Psoas muscle (tissue), 7 donors: ENCODE measurements at regions not wholly inside any gene's neighbourhood (a gene's known extent, or its start where the extent isn't known, plus 50 kb on each side); places are given as distances from the start of the nearest gene placed in this dataset.

ENCODE experiments used
- ATAC-seq, 4 donors: fragments of 200-7000 bp; cut with Tn5 transposase; one replicate each; pipeline ENCODE4 v1.9.1; 2020; ENCODE audit warnings: moderate library complexity in 3 of 4, mild to moderate bottlenecking in 2 of 4
- DNase-seq, 2 donors: peaks; one replicate each; pipeline ENCODE4 v3.0.0-alpha.2; 2020
- H3K27ac ChIP-seq: fragments of 200-600 bp; one replicate; pipeline ENCODE4 v1.8.0; 2022
- H3K27me3 ChIP-seq, 3 donors: fragments of 200-600 bp in 1 of 3; one replicate each; pipeline versions ENCODE4 v1.6.1 to v1.8.0; 2013 to 2022; ENCODE audit warnings: low read length in 2 of 3, mild to moderate bottlenecking in 2 of 3, moderate library complexity in 1 of 3; ENCODE audit not compliant: insufficient read depth in 3 of 3
- H3K36me3 ChIP-seq, 2 donors: fragments of 200-600 bp in 1 of 2; one replicate each; pipeline versions ENCODE4 v1.6.1 to v1.8.0; 2013 to 2022; ENCODE audit warnings: low read depth in 1 of 2, mild to moderate bottlenecking in 1 of 2, moderate library complexity in 1 of 2; ENCODE audit not compliant: insufficient read depth in 1 of 2
- H3K4me1 ChIP-seq: fragments of 200-600 bp; one replicate; pipeline ENCODE4 v1.8.0; 2022
- H3K4me3 ChIP-seq: fragments of 200-600 bp; one replicate; pipeline ENCODE4 v1.8.0; 2022; ENCODE audit warnings: mild to moderate bottlenecking
- H3K9me3 ChIP-seq: fragments of 200-600 bp; one replicate; pipeline ENCODE4 v1.8.0; 2022
- CTCF ChIP-seq: fragments of 200-600 bp; IDR thresholded peaks from one replicate; pipeline ENCODE4 v1.8.0; 2022; ENCODE audit warnings: antibody characterized with exemption
- WGBS, 3 donors: extraction: QIAGEN DNeasy Blood & Tissue Kit; methylation state at CpG; one replicate each; pipeline versions ENCODE4 v1.1.6 to v1.1.7; 2013; 5-methylcytosine and 5-hydroxymethylcytosine counted together
- intact Hi-C, 2 donors: fragments of 100-400 bp; cut with DNase I; formaldehyde crosslinking; loops; one replicate each; pipeline versions ENCODE4 v1.11.0 to v1.14.2; 2022
- donor health status: healthy with polysubstance abuse.
- donor health status: DM: no; HTN: no; CAD: no; lungs with moderate emphysema.
- donor health status: Bipolar disorder and iron deficiency.
- donor health status: healthy.
- donor health status: DM: yes; HTN: yes; CAD: no.
- donor health status: DM: no; HTN: no; CAD: no.
- donor health status: DM: yes; HTN: yes; CAD: no.

- intact Hi-C loops: no loop called here
- TF ChIP-seq CTCF: no peak
- DNase-seq: no peak
- no peaks in the 10 kb centered on the region for H3K36me3 ChIP-seq
- WGBS, 3 donors: 73 to 79% (median 74%) methylated on average over 5 of the region's 5 CpGs
- ATAC-seq: no peak
- H3K27me3 ChIP-seq: no peaks in the 10 kb centered on the region
- no peak overlapping the region for H3K4me3 ChIP-seq
- H3K4me1 ChIP-seq: no peaks in the 10 kb centered on the region
- no peaks in the 10 kb centered on the region for H3K9me3 ChIP-seq
- no peak overlapping the region for H3K27ac ChIP-seq
Observed at GRCh38 chr7:71026680-71027079, 105.3 kb upstream of the GALNT17 start.

GRCh38 chr7:71034243-71034642, 97.7 kb upstream of the GALNT17 start:
- no peak for ATAC-seq

GRCh38 chr7:71042591-71042990, 89.4 kb upstream of the GALNT17 start:
- no peak overlapping the region for H3K27ac ChIP-seq
- no peaks in the 10 kb centered on the region for H3K36me3 ChIP-seq
- no peak for TF ChIP-seq CTCF
- intact Hi-C loops: no loop called here
- WGBS, 3 donors: 53 to 59% (median 53%) methylated on average over 5 of the region's 5 CpGs
- no peaks in the 10 kb centered on the region for H3K27me3 ChIP-seq
- ATAC-seq (no peak), DNase-seq (no peak)
- no peaks in the 10 kb centered on the region for H3K9me3 ChIP-seq
- H3K4me3 ChIP-seq: no peak overlapping the region
- H3K4me1 ChIP-seq: no peaks in the 10 kb centered on the region

More at GRCh38 chr7:71034243-71034642, 97.7 kb upstream of the GALNT17 start:
- no peak overlapping the region for H3K4me3 ChIP-seq
- no peaks in the 10 kb centered on the region for H3K27me3 ChIP-seq
- no peak overlapping the region for H3K27ac ChIP-seq
- DNase-seq: no peak
- TF ChIP-seq CTCF: no peak
- H3K9me3 ChIP-seq: no peaks in the 10 kb centered on the region
- WGBS, 3 donors: 90 to 94% (median 94%) methylated on average over 2 of the region's 2 CpGs
- H3K4me1 ChIP-seq: no peaks in the 10 kb centered on the region
- intact Hi-C loops: no loop called here
- H3K36me3 ChIP-seq: no peaks in the 10 kb centered on the region

- intact Hi-C loops: no loop called here
- ATAC-seq: no peak
- 88 to 96% (median 90%) methylated on average over 1 of the region's 1 CpG for WGBS, 3 donors
- no peaks in the 10 kb centered on the region for H3K4me1 ChIP-seq
- H3K36me3 ChIP-seq: no peaks in the 10 kb centered on the region
- DNase-seq: no peak
- TF ChIP-seq CTCF: no peak
- no peaks in the 10 kb centered on the region for H3K27me3 ChIP-seq
- no peak overlapping the region for H3K27ac ChIP-seq
- H3K9me3 ChIP-seq: peaks cover 21% of the 10 kb centered on the region
- no peak overlapping the region for H3K4me3 ChIP-seq
Observed at GRCh38 chr7:71050492-71050891, 81.5 kb upstream of the GALNT17 start.

GRCh38 chr7:71055504-71055903, 76.4 kb upstream of the GALNT17 start:
- Histone ChIP-seq H3K27me3 (no peaks in the 10 kb centered on the region), H3K4me3 (no peak overlapping the region), H3K9me3 (peaks cover 16% of the 10 kb centered on the region), H3K36me3 (no peaks in the 10 kb centered on the region), H3K4me1 (no peaks in the 10 kb centered on the region), H3K27ac (no peak overlapping the region)
- no peak for TF ChIP-seq CTCF
- 72 to 79% (median 78%) methylated on average over 2 of the region's 2 CpGs for WGBS, 3 donors
- intact Hi-C loops: no loop called here
- no peak for ATAC-seq
- DNase-seq: no peak
